NCI-H748 (cell line): ENCODE measurements at regions not wholly inside any gene's neighbourhood (a gene's known extent, or its start where the extent isn't known, plus 50 kb on each side); places are given as distances from the start of the nearest gene placed in this dataset.
A peak's percentile ranks its signal among the peaks of the same experiment; 100 is the strongest.

Experiments used
- DNase-seq: peaks from one replicate; lab custom pipeline; 2025; ENCODE audit not compliant: unreplicated experiment; lab: John Stamatoyannopoulos, UW

DNA sequence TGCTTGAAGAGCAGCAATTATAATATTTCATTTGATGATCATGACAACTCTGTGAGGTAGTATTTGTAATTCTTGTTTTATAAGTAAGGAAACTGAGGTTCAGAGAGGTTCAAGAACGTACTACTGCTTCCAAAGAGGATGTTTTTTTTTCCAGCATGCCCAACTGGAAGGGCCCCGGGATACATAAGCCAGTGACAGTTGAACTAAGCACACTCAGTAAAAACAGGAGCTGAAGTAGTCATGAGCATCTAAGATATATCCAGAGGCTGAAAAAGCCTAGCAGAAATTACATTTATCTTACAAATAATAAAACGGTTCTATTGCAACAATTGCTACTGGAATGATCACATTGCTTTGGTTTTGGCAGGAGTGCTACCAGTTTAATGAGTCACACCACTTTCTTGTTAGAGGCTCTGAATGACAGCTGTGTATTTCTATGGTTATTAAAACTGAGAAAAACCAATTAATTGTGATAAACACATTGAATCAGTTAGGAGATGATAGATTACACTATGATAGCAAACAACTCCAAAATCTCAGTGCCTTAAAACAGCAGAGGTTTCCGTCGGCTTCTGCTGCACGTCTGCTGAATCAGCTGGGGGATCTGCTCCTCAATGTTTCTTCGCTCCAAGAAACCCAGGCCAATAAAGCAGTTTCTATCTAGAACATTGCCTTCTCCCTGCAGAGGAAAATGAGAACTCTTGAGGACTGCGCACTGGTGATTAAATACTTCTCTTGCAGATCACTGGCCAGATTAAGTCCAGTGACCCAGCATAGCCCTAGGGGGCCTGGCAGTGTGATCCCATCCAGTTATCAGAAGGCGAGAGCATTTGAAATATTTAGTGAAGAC is 522.7 kb downstream of the PLPP3 start:
- no peak for DNase-seq

DNA sequence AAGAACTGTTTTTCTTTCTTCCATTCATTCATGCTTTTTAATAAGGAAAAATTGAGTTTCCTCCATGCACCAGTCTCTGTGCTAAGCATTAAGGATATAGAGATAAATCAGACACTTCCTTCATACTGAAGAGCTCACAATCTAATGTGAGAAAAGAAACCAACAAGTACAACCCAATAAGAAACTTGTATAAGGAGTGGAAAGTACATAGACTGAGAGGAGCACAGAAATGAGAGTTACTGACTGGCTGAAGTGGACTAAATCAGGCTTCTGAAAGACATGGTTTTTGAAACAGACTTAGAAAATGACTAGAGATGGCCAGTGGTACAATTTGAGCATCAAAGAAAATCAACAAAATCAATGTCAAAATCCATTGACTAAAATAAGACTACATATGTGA is 524.4 kb downstream of the PLPP3 start:
- DNase-seq = no peak

DNA sequence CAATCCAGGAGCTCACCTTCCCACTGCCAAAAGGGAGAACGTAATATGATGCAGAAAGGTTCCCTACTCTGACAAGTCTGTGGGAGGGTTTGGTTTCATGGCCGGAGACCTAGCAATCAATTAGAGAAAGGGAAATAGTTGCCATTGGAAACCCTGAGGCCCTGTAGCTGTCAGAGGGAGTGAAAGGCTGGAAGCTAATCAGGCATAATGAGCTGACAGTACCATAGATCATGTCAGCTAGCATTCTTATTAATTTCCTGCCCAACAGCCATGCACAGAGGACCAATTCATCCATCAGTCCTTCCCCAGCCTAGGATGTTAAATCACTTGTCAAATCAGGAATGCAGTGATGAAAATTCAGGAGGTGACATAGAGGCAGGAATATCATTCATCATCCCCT is 527.3 kb downstream of the PLPP3 start:
- DNase-seq = peak; percentile 42

DNA sequence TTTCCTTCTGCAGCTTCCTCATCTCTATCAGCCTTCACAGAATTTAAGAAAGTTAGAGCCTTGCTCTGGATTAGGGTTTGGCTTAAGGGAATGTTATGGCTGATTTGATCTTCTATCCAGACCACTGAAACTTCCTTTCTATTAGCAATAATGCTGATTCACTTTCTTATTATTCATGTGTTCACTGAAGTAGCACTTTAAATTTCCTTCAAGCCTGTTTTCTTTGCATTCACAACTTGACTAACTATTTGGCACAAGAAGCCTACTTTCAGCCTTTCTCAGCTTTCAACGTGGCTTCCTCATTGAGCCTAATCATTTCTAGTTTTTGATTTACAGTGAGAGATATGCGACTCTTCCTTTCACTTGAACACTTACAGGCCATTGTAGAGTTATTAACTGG is 528.5 kb downstream of the PLPP3 start:
- no peak for DNase-seq

DNA sequence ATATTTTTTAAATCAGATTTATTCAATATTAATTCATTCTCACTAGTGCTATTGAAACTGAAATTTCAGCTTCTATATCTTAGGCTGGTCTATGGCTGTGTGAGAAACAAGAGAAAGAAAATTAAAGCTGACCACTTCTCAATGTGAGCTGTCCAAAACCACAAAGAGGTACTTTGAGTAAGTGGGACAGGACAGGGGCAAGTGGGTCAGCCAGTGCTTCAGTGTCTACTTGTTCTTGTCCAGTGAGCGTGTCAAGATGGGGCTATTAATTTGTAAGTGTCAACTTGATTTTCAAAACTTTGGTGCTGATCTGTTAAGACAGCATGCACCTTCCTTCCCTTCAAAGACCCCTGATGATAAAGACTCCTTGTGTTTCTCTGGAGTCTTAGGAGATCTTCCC is 533.9 kb downstream of the PLPP3 start:
- no peak for DNase-seq

DNA sequence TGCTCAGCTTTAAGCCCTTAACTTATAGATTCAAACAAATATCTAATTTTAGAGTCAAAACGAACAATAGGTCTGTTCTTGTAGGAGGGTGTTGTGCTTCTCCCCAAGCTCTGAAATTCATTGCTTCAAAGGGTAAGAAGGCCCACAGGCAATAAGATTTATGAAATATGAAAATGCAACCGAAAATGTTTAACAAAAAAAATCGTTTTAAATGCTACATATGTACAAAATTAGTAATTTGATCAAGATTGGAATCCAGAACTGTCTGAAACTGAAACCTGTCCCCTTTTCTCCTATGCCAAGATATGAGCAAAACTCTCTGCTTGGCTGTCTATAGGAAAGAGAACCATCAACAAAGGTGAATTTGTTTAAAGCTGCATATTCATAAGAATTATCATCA is 534.3 kb downstream of the PLPP3 start:
- no peak for DNase-seq

DNA sequence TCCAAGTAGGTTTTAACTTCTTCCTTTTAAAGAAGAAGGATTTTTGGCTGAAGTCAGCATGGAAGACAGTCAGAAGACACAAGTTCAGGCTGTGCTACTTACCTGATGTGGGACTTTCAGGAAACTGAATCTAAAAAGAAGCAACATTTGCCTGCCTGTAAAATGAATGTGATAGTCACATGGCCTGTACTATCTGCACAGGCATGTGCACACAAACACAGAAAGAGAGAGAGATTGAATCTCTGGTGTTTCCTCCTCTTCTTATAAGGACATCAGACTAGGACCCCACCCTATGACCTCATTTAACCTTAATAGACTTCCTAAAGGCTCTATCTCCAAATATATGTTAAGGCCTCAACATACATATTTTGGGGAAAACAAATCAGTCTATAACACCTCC is 542.9 kb downstream of the PLPP3 start:
- no peak for DNase-seq

DNA sequence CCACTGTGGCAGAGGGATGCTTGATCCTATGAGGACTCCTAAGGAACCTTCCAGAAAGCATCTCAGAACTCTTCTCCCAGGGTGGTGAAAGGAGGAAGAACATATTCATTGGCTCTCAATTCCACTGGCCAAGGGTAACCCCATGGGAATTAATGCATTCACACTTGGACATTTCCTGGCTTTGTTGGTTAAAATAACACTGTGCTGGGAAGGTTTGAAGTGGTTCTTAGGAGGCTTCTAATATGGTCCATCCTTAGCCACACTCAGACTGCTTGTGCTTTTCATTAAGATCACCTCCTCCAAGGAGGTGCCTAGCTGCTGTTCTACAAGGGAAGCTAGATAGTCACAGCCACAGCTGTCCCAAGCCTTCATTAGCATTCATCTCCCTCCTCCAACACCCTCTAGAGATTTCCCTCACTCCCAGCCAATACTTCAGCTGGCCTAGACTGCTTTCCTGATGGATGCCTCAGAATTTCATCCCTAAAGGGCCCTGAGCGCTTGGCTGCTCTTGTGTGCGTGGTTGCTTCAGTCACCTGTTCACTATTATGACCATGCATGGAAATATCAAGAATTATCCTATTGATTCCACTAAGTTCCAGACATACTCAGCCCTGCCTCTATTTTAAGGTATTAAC is 544.4 kb downstream of the PLPP3 start:
- DNase-seq = no peak

DNA sequence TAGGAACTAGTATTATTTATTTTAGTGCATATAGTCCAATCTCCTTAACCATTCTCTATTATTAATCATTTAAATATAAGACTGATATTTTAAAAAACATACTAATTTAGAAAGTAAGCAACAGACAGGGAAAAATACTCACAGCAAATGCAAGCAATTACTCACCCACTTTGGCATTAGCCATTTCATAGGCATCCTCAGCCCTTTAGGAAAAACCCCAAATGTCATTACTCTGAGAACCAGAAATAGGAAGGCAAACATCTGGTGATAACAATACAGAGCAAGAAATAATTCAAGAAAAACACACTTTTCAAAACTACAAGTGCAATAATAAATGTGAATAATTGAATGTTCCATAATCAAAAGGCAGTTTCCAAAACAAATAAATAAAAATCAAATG is 545.1 kb downstream of the PLPP3 start:
- no peak for DNase-seq

DNA sequence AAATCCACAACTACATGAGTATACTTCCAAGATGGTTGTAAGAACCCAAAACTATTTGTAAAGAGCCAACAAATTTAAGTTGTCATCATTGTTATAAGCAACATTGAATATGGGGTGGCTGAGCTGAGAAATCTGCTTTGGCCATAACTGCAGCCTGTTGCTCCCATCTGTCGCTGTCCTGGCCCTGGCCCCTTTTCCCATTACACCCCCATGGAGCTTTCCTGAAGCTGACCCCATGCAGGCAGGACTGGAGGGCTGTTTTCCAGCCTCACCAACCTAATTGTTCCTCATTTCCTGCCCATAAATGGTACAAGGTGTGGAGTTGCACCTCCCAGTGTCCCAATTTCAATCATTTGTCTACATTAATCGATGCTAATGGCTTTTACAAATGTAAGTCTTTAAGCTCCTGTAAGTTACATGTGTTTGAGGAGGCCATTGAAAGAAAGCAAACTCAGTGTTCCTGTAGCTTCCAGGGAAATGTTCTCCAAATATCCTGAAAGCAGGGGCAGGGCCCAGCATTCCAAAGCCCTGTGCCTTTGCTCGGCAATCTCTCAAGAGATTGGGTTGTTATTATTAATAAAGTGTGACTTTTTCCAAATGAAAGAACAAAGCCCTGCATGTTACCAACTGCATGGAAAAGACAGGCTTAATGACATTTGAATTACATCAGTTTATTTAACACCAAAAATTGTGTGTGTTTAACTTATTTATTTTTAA is 545.9 kb downstream of the PLPP3 start:
- no peak for DNase-seq

DNA sequence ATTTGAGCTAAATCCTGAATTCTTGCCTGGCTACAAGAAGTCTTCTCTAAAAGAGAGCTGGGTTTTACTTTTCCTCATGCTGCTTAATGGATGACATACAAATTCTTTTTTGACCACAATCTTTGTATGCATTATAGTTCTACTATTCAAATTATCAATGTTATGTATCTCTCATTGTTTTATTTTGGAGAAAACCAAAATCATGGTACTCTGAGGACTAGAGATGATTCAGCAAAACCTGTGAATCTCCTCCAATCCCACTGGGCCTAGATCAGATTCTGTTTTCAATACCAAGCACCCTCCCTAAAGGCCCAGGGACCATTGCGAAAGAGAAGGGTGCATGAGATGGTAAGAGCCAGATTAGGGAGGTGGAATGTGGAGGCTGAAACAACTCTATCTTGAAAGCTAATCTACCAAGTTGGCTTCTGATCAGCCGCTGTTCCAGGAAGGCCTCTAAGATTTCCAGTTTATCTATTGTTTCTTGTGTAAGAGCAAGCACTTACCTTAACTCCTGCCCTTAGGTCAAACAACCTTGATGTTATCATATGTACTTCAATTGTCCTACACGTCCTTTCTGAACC is 547.2 kb downstream of the PLPP3 start:
- no peak for DNase-seq

DNA sequence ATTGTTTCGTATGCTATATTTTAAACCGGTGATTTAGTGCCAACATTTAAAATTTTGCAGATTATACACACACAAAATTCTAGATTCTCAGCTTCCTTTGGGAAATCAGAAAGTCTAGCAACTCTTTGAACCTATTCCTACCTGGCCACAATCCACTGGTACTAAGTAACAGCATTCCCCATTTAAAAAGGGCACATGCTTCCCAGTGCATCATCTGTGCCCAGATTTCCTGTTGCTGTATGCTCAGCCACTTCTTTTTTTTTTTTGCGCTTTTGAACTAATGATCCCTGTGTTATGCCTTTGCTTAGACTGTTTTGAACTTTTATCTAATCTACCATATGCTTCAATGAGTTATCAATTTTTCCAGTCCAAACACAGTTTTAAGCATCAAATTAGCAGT is 548.4 kb downstream of the PLPP3 start:
- DNase-seq = no peak

DNA sequence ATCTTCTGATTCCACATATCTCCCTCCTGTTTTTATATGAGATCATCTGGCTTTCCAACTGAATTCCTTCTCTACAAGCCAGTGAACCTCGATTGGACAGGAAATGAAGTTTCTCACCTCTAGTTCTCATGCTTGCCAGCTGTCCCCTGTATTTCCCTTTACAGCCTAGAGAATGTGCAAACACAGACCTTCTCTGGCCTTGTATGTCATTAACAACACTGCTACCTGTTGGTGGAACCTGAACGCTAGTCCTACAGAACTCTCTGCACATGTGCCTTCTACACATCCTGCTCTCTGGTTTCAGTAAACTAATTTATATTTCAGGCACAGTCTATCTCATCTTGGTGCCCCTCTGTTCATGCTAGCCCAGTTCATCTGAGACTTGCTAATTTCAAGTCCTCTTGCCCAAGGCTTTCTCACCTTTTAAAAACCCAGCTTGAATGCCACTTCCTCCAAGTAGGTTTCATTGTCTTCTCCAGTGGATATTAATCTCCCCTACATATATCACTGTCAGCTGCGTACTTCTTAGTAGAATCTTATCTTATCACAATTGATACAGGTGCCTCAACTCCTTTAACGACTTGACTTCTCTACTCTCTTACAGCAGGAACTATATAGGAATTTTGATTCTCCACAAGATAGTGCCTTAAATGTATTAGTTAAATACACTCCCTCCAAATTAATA is 549.9 kb downstream of the PLPP3 start:
- peak; percentile 26 for DNase-seq

DNA sequence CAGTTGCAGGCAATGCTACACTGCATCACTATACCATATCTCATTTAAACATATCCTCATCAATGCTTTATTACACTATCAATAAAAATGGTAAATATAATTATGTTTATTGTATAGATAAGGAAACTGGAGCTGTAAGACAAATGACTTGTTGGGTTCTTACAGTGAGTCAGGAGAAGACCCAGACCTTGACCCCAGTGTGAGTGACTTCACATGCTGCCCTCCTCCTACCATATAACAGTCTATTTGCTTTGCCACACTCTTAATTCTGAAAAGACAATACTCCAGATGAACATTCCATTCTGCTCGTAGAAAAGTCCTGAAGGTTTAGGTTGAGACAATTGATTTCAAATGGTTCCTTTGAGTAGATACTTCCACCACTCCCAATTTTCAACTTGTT is 550.5 kb downstream of the PLPP3 start:
- no peak for DNase-seq

DNA sequence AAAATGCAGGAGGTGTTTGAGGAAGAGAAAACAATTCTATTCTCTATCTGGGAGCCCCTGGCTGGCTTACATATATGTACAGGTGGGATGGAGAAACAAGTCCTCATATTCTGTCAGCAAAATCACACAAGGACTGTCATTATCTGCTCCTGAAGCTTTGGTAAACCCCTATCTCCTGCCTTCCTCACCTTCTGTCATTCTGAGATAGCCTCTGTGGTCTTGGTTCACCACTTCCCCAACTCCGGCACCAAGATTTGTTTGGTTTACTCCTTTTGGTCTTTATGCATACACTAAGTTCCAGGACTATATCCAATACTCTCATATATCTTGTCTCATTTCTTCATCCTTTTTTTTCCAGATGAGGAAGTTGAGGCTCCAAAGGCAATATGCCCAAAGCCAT is 551.1 kb downstream of the PLPP3 start:
- DNase-seq = no peak

DNA sequence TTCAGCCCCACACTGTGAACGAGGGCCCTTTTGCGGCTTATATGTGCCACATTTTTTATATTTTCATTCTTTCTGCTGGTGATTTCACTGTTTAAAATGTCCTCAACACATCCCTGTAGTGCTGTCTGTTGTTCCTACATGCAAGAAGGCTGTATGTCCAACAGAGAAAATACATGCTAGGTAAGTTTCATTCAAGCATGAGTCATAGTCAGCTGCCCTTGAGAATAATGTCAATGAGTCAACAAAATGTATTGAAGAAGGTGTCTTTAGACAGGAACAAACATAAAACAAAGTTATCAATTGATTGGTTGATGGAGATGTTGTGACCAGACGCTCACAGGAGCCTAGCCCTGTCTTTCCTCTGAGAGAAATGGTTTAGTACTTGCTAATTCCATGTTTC is 553.4 kb downstream of the PLPP3 start:
- DNase-seq = peak; percentile 33

DNA sequence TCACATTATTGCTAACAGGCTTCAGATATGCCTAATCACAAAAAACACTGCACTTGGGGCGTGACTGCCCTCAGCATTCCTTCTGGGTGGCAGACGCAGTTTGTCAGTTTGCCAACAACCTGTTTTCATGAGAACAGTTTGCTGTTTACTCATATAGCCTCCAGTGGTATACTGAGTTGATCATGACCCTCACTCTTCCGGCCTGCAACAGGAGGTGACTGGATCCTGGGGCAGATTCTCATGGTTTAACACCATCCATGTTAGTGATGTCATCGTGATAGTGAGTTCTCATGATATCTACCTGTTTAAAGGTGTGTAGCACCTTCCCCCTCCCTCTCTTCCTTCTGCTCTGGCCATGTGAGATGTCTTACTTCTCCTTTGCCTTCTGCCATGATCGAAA is 555.2 kb downstream of the PLPP3 start:
- DNase-seq = no peak

DNA sequence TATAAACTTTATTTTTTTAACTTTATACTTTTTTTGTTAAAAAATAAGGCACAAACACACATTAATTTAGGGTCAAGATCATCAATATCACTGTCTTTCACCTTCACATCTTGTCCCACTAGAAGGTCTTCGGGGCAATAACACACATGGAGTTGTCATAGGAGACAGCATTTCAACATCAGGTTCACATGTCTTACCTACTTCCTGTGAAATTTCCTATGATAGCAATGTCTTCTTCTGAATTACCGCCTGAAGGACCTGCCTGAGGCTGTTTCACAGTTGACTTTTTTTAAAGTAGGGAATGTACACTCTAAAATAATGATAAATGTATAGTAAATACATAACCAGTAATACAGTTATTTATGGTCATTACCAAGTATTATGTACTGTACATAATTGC is 559.4 kb downstream of the PLPP3 start:
- DNase-seq = no peak

DNA sequence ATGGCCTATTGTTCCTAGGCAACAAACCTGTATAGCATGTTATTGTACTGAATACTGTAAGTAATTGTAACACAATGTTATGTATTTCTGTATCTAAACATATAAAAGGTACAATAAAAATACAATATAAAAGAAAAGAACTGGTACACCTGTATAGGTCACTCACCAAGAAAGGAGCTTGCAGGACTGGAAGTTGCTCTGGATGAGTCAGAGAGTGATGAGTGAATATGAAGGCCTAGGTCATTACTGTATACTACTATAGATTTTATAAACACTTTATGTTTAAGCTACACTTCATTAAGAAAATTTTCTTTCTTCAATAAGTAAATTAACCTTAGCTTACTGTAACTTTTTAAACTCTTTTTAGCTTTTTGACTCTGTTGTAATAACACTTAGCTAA is 559.9 kb downstream of the PLPP3 start:
- no peak for DNase-seq

DNA sequence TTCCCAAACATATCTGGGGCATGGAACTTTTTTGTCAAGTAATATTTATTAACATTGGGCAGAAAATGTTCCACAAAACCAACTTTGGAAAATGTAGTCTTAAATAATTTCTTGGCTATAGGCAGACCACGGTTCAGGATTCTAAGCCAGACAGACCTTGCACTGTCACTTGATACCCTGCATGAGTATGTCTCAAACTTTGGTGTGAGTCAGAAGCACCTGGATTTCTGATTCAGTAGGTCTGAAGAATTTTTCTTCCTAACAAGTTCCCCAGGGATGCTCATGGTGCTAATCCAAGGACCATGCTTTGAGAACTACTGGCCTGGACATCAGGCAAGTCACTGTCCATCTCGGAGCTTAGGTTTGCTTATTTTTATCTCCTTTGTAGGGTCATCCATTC is 562.0 kb downstream of the PLPP3 start:
- DNase-seq = no peak

DNA sequence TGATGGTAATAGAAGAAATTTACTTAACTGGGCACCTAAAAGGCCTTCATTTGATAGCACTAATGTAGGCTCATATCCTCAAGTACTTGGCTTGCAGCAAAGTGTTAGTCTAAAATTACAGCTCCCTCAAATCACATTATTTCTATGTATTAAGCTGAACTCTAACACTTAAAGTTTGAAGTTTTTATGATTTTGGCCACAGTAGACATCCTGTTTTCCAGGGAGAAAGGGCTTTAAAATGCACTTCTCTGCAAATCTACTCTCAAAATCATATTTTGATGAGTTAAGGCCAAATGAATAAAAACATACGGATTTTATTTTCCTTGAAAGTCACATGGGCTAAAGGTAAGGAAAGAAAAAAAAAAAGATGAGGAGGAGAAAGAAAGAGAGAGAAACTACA is 575.5 kb downstream of the PLPP3 start:
- no peak for DNase-seq
